Caco-2 (cell line): ENCODE measurements at regions not wholly inside any gene's neighbourhood (a gene's known extent, or its start where the extent isn't known, plus 50 kb on each side); places are given as distances from the start of the nearest gene placed in this dataset.
"Not testable (repeated sequence)": the region's sequence is repeated elsewhere in the genome, so short reads cannot be mapped to it uniquely, and the experiment has no call there.

ENCODE experiments used
- BruUV-seq: library from RNA; stranded (reverse); fragments of 400-500 nt; replicated peaks from 2 replicates; lab custom pipeline; 2021; lab: Mats Ljungman, UMichigan
- CTCF ChIA-PET: fragments of 300-600 bp; sonication (Branson Sonifier 250); formaldehyde crosslinking; loops from one replicate; lab custom pipeline; 2022; ENCODE audit warnings: antibody characterized with exemption; lab: Charles Lee
- POLR2A ChIA-PET: fragments of 300-600 bp; sonication (Branson Sonifier 250); formaldehyde crosslinking; loops from one replicate; lab custom pipeline; 2022; ENCODE audit warnings: antibody characterized with exemption; lab: Charles Lee
- DNase-seq, 2 experiments: peaks; one replicate each; pipeline versions ENCODE4 v3.0.0 to v3.0.0-alpha.2; 2020 to 2022
- H3K27me3 ChIP-seq: replicated peaks from 2 replicates; pipeline ENCODE4 v1.6.0; 2011; ENCODE audit warnings: low read length; ENCODE audit not compliant: control insufficient read depth, insufficient read depth
- H3K36me3 ChIP-seq: 2 replicates; pipeline ENCODE4 v1.5.1; 2011; ENCODE audit warnings: low read length; ENCODE audit not compliant: control insufficient read depth, insufficient read depth
- H3K4me1 ChIP-seq: fragments of 250-450 bp; sonication (Bioruptor Pico); 2 replicates; pipeline ENCODE4 v1.5.1; 2020; ENCODE audit warnings: mild to moderate bottlenecking
- H3K4me3 ChIP-seq: 2 replicates; pipeline ENCODE4 v1.5.1; 2011; ENCODE audit warnings: low read depth, mild to moderate bottlenecking, control low read depth, low read length
- H3K9me3 ChIP-seq: fragments of 250-450 bp; sonication (Bioruptor Pico); 2 replicates; pipeline ENCODE4 v1.5.1; 2020; ENCODE audit warnings: mild to moderate bottlenecking, moderate library complexity
- H3K27ac Mint-ChIP-seq: one replicate; pipeline ENCODE4 v1.8.0; 2022; ENCODE audit warnings: mixed read lengths; ENCODE audit not compliant: unreplicated experiment
- H3K27me3 Mint-ChIP-seq: one replicate; pipeline ENCODE4 v1.8.0; 2022; ENCODE audit warnings: mixed read lengths; ENCODE audit not compliant: insufficient read depth, unreplicated experiment
- H3K36me3 Mint-ChIP-seq: one replicate; pipeline ENCODE4 v1.8.0; 2022; ENCODE audit warnings: mild to moderate bottlenecking, mixed read lengths; ENCODE audit not compliant: insufficient read depth, unreplicated experiment
- H3K4me1 Mint-ChIP-seq: one replicate; pipeline ENCODE4 v1.8.0; 2022; ENCODE audit warnings: low read depth, mixed read lengths; ENCODE audit not compliant: unreplicated experiment
- H3K4me3 Mint-ChIP-seq: one replicate; pipeline ENCODE4 v1.8.0; 2022; ENCODE audit warnings: mild to moderate bottlenecking, moderate library complexity, mixed read lengths; ENCODE audit not compliant: unreplicated experiment
- H3K9me3 Mint-ChIP-seq: one replicate; pipeline ENCODE4 v1.8.0; 2022; ENCODE audit warnings: mixed read lengths; ENCODE audit not compliant: unreplicated experiment
- CTCF ChIP-seq, 2 experiments: fragments of 200-600 bp in 1 of 2; IDR thresholded peaks; 1 replicate in 1 of 2; 2 replicates in 1 of 2; pipeline versions ENCODE4 v1.5.1 to v1.8.0; 2011 to 2022; ENCODE audit warnings: antibody characterized with exemption in 1 of 2, control low read depth in 1 of 2, inconsistent platforms in 1 of 2, low read depth in 1 of 2, low read length in 1 of 2, mild to moderate bottlenecking in 1 of 2, moderate library complexity in 1 of 2; ENCODE audit not compliant: insufficient read depth in 1 of 2, severe bottlenecking in 1 of 2, unreplicated experiment in 1 of 2
- intact Hi-C: fragments of 100-400 bp; cut with micrococcal nuclease; formaldehyde crosslinking; loops from one replicate; pipeline ENCODE4 v1.10.0; 2022; ENCODE audit not compliant: unreplicated experiment

GRCh38 chr4:67282749-67283148 lies 262.6 kb downstream of the CENPC start:
- H3K36me3 Mint-ChIP-seq, result no peaks in the 10 kb centered on the region
- TF ChIP-seq CTCF (IDR thresholded peaks at IDR 0.05; ENCODE audit: insufficient read depth in 1 of 2, low read depth in 1 of 2, low read length in 1 of 2, severe bottlenecking in 1 of 2, unreplicated experiment in 1 of 2), result no peak
- no peak overlapping the region for H3K27ac Mint-ChIP-seq
- H3K9me3 Mint-ChIP-seq, result peaks cover 8% of the 10 kb centered on the region
- H3K4me1 ChIP-seq, result no peaks in the 10 kb centered on the region
- intact Hi-C loops, result no loop called here
- CTCF ChIA-PET, result no interaction called here
- no peaks in the 10 kb centered on the region for H3K27me3 Mint-ChIP-seq
- POLR2A ChIA-PET, result no interaction called here
- H3K9me3 ChIP-seq, result no peaks in the 10 kb centered on the region
- no peaks in the 10 kb centered on the region for H3K27me3 ChIP-seq
- DNase-seq, result no peak
- no peak overlapping the region for H3K4me3 ChIP-seq
- H3K36me3 ChIP-seq, result no peaks in the 10 kb centered on the region
- no TSS peak for BruUV-seq
- H3K4me3 Mint-ChIP-seq, result no peak overlapping the region
- H3K4me1 Mint-ChIP-seq, result no peaks in the 10 kb centered on the region

GRCh38 chr4:67275179-67275750 lies 270.0 kb downstream of the CENPC start:
- H3K9me3 Mint-ChIP-seq, result peaks cover 11% of the 10 kb centered on the region
- no TSS peak for BruUV-seq
- ChIA-PET POLR2A (no interaction called here), CTCF (no interaction called here)
- no peak for TF ChIP-seq CTCF (IDR thresholded peaks at IDR 0.05; ENCODE audit: insufficient read depth in 1 of 2, low read depth in 1 of 2, low read length in 1 of 2, severe bottlenecking in 1 of 2, unreplicated experiment in 1 of 2)
- Histone ChIP-seq H3K27me3 (no peaks in the 10 kb centered on the region), H3K36me3 (no peaks in the 10 kb centered on the region), H3K9me3 (no peaks in the 10 kb centered on the region), H3K4me3 (no peak overlapping the region), H3K4me1 (no peaks in the 10 kb centered on the region)
- H3K27me3 Mint-ChIP-seq, result no peaks in the 10 kb centered on the region
- DNase-seq, result no peak
- intact Hi-C loops, result no loop called here
- H3K27ac Mint-ChIP-seq, result no peak overlapping the region
- H3K36me3 Mint-ChIP-seq, result no peaks in the 10 kb centered on the region
- no peaks in the 10 kb centered on the region for H3K4me1 Mint-ChIP-seq
- H3K4me3 Mint-ChIP-seq, result no peak overlapping the region

GRCh38 chr4:67274671-67275070 lies 270.6 kb downstream of the CENPC start:
- H3K4me3 ChIP-seq, H3K36me3 Mint-ChIP-seq, intact Hi-C loops, H3K4me3 Mint-ChIP-seq, H3K4me1 ChIP-seq, H3K27me3 Mint-ChIP-seq, BruUV-seq, DNase-seq, H3K4me1 Mint-ChIP-seq, H3K27me3 ChIP-seq, H3K36me3 ChIP-seq, H3K27ac Mint-ChIP-seq, H3K9me3 ChIP-seq, POLR2A ChIA-PET, CTCF ChIA-PET: not testable (repeated sequence)
- H3K9me3 Mint-ChIP-seq, result peaks cover 11% of the 10 kb centered on the region

- intact Hi-C loops, result no loop called here
- Mint-ChIP-seq H3K36me3 (no peaks in the 10 kb centered on the region), H3K9me3 (peaks cover 11% of the 10 kb centered on the region), H3K4me3 (no peak overlapping the region), H3K27me3 (no peaks in the 10 kb centered on the region), H3K4me1 (no peaks in the 10 kb centered on the region), H3K27ac (no peak overlapping the region)
- no peaks in the 10 kb centered on the region for H3K4me1 ChIP-seq
- DNase-seq, result peak in 1 of 2 experiments; percentile 3
- no peaks in the 10 kb centered on the region for H3K27me3 ChIP-seq
- H3K4me3 ChIP-seq, result no peak overlapping the region
- BruUV-seq, result no TSS peak
- TF ChIP-seq CTCF (IDR thresholded peaks at IDR 0.05; ENCODE audit: insufficient read depth in 1 of 2, low read depth in 1 of 2, low read length in 1 of 2, severe bottlenecking in 1 of 2, unreplicated experiment in 1 of 2), result no peak
- ChIA-PET CTCF (no interaction called here), POLR2A (no interaction called here)
- H3K9me3 ChIP-seq, result no peaks in the 10 kb centered on the region
- H3K36me3 ChIP-seq, result no peaks in the 10 kb centered on the region
These were observed 271.6 kb downstream of the CENPC start for GRCh38 chr4:67273666-67274065.
